Ovary (tissue), 7 donors: ENCODE measurements at regions not wholly inside any gene's neighbourhood (a gene's known extent, or its start where the extent isn't known, plus 50 kb on each side); places are given as distances from the start of the nearest gene placed in this dataset.

Experiments
- DNase-seq, 5 donors: peaks; one replicate each; pipeline ENCODE4 v3.0.0-alpha.2; 2019 to 2020
- H3K27ac ChIP-seq, 2 donors: fragments of 200-600 bp; one replicate each; pipeline versions ENCODE4 v1.5.1 to v1.8.0; 2019 to 2022
- H3K27me3 ChIP-seq: fragments of 200-600 bp; one replicate; pipeline ENCODE4 v1.8.0; 2022
- H3K36me3 ChIP-seq: fragments of 200-600 bp; sonication (generic); one replicate; pipeline ENCODE4 v1.5.1; 2019
- H3K4me1 ChIP-seq: one replicate; pipeline ENCODE4 v1.8.1; 2013; ENCODE audit warnings: mild to moderate bottlenecking, moderate library complexity; ENCODE audit not compliant: insufficient read depth
- H3K4me3 ChIP-seq: fragments of 200-600 bp; sonication (generic); one replicate; pipeline ENCODE4 v1.5.1; 2017
- H3K9me3 ChIP-seq, 2 donors: fragments of 200-600 bp in 1 of 2; sonication (generic) in 1 of 2; one replicate each; pipeline versions ENCODE4 v1.5.1 to v1.8.1; 2013 to 2019; ENCODE audit warnings: mild to moderate bottlenecking in 1 of 2, moderate library complexity in 1 of 2
- EP300 ChIP-seq: sonication (generic); formaldehyde crosslinking; IDR thresholded peaks from one replicate; pipeline ENCODE4 v1.6.1; 2017; ENCODE audit warnings: antibody characterized with exemption
- POLR2A ChIP-seq: fragments of 450-650 bp; IDR thresholded peaks from one replicate; pipeline ENCODE4 v1.6.1; 2017; ENCODE audit warnings: antibody characterized with exemption, mild to moderate bottlenecking, moderate library complexity
- WGBS, 3 donors: extraction: QIAGEN DNeasy Blood & Tissue Kit in 1 of 3; methylation state at CpG; one replicate each; pipeline versions ENCODE4 v1.1.5 to v1.1.7; 2013 to 2017; 5-methylcytosine and 5-hydroxymethylcytosine counted together
- intact Hi-C, 4 donors: fragments of 100-400 bp; cut with DNase I; formaldehyde crosslinking; loops; one replicate each; pipeline versions ENCODE4 v1.11.0 to v1.15.1; 2022 to 2023
- TF ChIP-seq, protein P1 (sequence below), 3 donors: fragments of 450-650 bp in 2 of 3; fragments of 200-600 bp in 1 of 3; IDR thresholded peaks; one replicate each; pipeline versions ENCODE4 v1.5.1 to v1.8.0; 2016 to 2022; ENCODE audit warnings: antibody characterized with exemption in 3 of 3, mild to moderate bottlenecking in 1 of 3
- donor health status: DM: no; HTN: no; CAD: no; lungs with moderate emphysema.
- donor health status: DM: no; HTN: no; CAD: no.
- donor health status: Bipolar disorder and iron deficiency.
- donor health status: DM: no; HTN: no; CAD: no.
- donor health status: DM: yes; HTN: yes; CAD: no.

DNA sequence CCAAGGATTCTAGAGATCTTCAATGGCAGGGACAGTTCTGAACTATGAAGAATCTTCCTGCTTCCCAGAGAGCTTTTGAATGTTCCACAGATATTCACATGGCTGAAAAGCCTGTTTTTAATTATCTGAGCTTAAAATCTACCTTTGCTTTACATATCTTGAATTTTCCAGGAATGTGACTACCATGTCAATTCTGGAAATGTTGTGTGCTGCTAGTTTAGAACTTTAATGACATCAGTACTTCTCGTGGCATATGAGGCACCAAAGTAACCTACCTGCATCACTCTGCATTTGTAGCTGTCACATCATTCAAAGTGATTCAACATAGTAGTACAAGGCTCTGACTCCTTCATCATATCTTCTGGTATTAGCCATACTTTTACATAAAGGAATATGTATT, 122.7 kb upstream of the NFIA start:
- intact Hi-C loops, result loop anchor here in 2 of 4 donors (10.0 kb wide), 2 partner anchors 685 to 895 kb away; no protein-coding TSS in a partner anchor
- WGBS, 3 donors, result 91 to 97% (median 96%) methylated on average over 1 of the region's 1 CpG
- no peak for DNase-seq
- TF ChIP-seq POLR2A (no peak), EP300 (no peak)
- H3K27ac ChIP-seq, result no peak overlapping the region
- H3K9me3 ChIP-seq, result peaks cover 0 to 5% of the 10 kb centered on the region in 2 donors
- no peaks in the 10 kb centered on the region for H3K4me1 ChIP-seq
- no peak overlapping the region for H3K4me3 ChIP-seq
- no peaks in the 10 kb centered on the region for H3K27me3 ChIP-seq
- H3K36me3 ChIP-seq, result no peaks in the 10 kb centered on the region

DNA sequence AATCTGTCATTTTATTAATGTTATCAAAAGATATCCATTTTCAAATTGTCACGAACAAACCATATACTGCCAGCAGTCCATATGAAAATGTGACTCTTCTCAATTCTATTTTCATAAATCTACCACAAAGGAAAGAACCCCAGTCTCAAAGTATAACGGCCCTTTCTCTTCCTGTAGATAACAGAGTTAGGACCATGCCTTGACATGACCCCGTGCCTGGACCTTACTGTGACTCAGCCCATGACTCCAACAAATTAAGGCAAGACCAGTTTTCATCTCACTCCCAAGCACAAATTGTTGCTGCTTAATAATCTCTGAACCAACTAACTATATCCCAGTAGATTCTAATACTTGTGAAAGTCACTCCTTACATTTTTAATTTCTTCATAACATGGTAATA, 124.4 kb upstream of the NFIA start:
- no peak for DNase-seq

DNA sequence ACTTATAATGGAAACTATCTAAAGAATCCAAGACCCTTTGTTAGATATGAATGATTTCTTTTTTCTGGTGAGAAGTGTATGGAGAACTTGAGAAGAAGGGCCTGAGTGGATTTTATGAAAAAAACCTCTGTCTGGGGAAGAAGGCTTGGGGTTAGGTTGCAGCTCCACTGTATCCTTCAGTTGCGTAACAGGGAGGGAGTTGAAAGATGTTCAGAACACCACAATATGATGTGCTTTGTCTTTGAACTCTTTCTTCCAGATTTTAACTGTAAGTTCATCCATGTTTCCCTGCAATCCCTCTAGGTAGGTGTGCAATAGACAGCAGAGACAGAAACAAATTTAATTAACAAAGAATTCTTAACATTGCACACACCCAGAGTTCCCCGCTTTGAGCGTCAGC, 125.8 kb upstream of the NFIA start:
- Histone ChIP-seq H3K4me1 (no peaks in the 10 kb centered on the region), H3K27me3 (no peaks in the 10 kb centered on the region), H3K9me3 (peaks cover 0 to 6% of the 10 kb centered on the region in 2 donors), H3K36me3 (no peaks in the 10 kb centered on the region), H3K27ac (no peak overlapping the region), H3K4me3 (no peak overlapping the region)
- intact Hi-C loops, result no loop called here
- no peak for DNase-seq
- 95 to 96% (median 96%) methylated on average over 3 of the region's 3 CpGs for WGBS, 3 donors
- no peak for TF ChIP-seq EP300
- TF ChIP-seq POLR2A, result no peak
- TF ChIP-seq, protein P1, sequence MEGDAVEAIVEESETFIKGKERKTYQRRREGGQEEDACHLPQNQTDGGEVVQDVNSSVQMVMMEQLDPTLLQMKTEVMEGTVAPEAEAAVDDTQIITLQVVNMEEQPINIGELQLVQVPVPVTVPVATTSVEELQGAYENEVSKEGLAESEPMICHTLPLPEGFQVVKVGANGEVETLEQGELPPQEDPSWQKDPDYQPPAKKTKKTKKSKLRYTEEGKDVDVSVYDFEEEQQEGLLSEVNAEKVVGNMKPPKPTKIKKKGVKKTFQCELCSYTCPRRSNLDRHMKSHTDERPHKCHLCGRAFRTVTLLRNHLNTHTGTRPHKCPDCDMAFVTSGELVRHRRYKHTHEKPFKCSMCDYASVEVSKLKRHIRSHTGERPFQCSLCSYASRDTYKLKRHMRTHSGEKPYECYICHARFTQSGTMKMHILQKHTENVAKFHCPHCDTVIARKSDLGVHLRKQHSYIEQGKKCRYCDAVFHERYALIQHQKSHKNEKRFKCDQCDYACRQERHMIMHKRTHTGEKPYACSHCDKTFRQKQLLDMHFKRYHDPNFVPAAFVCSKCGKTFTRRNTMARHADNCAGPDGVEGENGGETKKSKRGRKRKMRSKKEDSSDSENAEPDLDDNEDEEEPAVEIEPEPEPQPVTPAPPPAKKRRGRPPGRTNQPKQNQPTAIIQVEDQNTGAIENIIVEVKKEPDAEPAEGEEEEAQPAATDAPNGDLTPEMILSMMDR (IDR thresholded peaks at IDR 0.05), result no peak

More for the DNA sequence above, 124.4 kb upstream of the NFIA start:
- no peaks in the 10 kb centered on the region for H3K4me1 ChIP-seq
- H3K4me3 ChIP-seq, result no peak overlapping the region
- H3K27ac ChIP-seq, result no peak overlapping the region
- H3K27me3 ChIP-seq, result no peaks in the 10 kb centered on the region
- no peak for TF ChIP-seq POLR2A
- peaks cover 0 to 6% of the 10 kb centered on the region in 2 donors for H3K9me3 ChIP-seq
- intact Hi-C loops, result no loop called here
- H3K36me3 ChIP-seq, result no peaks in the 10 kb centered on the region
- 73 to 79% (median 79%) methylated on average over 3 of the region's 3 CpGs for WGBS, 3 donors

DNA sequence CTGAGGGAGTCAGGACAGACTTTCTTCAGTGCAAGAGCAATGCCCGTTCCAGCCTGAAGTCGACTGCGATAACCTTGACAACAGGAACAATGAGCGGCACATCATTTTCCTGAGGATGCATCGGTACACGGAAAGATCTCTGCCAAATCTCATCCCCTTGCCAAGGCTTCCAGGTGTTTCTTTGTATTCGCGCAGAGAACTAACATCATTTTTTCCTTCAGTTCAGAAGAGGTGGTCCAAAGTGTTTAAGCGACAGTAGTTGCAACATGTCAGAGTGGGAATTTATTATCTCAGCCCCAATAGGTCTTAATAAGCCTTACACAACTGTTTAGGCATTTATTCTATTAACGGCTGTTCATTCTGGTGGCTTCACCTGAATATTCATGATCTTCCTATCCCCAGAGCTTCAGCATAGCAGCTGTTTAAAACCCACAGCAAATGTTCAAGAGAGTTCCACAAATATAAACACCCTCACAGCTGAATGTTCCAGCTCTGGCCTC, 129.7 kb upstream of the NFIA start:
- Histone ChIP-seq H3K27me3 (no peaks in the 10 kb centered on the region), H3K4me3 (no peak overlapping the region), H3K4me1 (peaks cover 1% of the 10 kb centered on the region), H3K27ac (no peak overlapping the region), H3K36me3 (no peaks in the 10 kb centered on the region), H3K9me3 (peaks cover 0 to 6% of the 10 kb centered on the region in 2 donors)
- intact Hi-C loops, result no loop called here
- WGBS, 3 donors, result 71 to 74% (median 72%) methylated on average over 10 of the region's 10 CpGs
- no peak for TF ChIP-seq POLR2A
- TF ChIP-seq, protein P1 (IDR thresholded peaks at IDR 0.05), result no peak
- no peak for TF ChIP-seq EP300
- DNase-seq, result no peak

DNA sequence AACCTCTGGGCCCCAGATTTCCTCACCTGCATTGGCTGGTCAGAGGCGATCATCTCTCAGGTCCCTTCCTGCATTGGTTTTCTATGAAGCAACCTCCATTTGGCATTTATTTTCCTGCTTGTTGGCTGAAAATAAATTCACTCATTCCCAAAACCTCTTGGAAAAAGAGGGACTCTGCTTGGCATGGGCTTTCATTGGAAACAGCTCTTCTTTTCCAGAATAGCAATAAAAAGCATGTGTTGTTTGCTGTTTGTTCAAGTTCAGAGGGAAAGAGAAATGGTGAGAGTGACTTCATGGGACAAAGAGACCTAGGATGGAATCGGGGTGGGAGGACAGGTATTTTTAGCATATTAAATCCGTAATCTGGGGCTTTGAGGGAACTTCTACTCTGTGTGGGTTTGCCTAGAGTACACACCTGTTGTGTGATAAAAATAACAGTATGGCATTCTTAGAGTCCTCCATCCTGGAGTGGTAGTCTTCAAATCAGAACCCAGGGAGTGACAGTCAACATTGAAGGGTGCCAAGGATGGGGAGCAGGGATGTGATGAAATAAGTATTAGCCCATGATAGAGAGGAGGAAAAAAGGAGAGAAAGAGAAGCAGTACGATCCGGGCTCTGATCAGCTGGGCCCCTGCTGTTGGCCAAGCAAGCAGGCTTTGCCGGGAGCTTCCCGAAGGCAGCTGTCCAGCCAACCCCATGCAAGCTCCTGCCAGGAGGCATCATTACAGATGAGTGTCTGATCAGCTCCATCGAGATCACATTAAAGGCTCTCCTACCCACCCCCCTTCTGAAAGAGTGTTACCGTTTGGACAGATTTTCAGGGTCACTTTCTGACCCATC, 131.9 kb upstream of the NFIA start:
- no peak overlapping the region for H3K4me3 ChIP-seq
- no peak overlapping the region for H3K27ac ChIP-seq
- no peaks in the 10 kb centered on the region for H3K27me3 ChIP-seq
- DNase-seq, result no peak
- peaks cover 0 to 6% of the 10 kb centered on the region in 2 donors for H3K9me3 ChIP-seq
- H3K4me1 ChIP-seq, result peaks cover 1% of the 10 kb centered on the region
- H3K36me3 ChIP-seq, result no peaks in the 10 kb centered on the region
- intact Hi-C loops, result no loop called here
- TF ChIP-seq POLR2A, result no peak
- TF ChIP-seq EP300, result no peak
- TF ChIP-seq, protein P1 (IDR thresholded peaks at IDR 0.05), result no peak
- 42 to 44% (median 44%) methylated on average over 9 of the region's 9 CpGs for WGBS, 3 donors
